HG03103 (cell line): ENCODE measurements at regions not wholly inside any gene's neighbourhood (a gene's known extent, or its start where the extent isn't known, plus 50 kb on each side); places are given as distances from the start of the nearest gene placed in this dataset.

ENCODE experiments used
- ATAC-seq: cut with Tn5 transposase; IDR thresholded peaks from one replicate; pipeline ENCODE4 v1.9.1; 2021; ENCODE audit warnings: low read depth; ENCODE audit not compliant: unreplicated experiment

DNA sequence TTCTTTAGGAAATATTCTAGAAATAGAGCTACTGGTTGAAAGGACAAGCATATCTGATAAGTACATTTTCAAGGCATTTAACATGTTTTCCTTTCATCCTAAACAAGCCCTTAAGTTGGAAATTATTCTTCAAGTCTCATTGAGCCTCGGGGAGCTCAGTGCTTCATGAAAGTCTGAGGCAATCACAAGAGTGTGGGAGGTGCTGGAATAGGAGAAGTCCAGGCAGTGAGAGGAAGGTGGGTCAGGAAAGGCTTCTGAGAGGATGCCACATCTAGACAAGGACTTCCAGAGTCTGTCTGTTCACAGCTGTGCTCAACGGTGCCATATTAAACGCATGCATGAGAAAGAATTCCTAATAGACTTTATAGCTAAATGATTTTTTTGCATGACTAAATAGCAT is 69.8 kb downstream of the CD83 start:
- no peak for ATAC-seq

DNA sequence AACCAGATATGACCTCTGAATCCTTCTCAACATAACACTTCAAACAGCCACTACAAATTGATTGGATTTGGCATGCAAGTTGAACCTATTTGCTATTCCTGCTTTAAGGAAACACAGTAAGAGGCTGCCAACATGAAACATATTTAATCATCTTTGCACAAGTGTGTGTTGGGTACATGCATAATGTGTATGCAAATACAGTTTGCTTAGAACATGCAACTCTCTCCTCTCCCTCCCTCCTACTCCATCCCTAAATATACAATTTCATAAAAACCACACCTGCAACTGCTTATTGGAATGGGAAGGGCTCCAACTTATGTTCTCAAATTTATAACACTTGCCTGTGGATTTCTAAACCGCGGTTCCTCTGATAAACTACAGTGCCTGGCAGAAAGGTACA is 71.5 kb downstream of the CD83 start:
- no peak for ATAC-seq

DNA sequence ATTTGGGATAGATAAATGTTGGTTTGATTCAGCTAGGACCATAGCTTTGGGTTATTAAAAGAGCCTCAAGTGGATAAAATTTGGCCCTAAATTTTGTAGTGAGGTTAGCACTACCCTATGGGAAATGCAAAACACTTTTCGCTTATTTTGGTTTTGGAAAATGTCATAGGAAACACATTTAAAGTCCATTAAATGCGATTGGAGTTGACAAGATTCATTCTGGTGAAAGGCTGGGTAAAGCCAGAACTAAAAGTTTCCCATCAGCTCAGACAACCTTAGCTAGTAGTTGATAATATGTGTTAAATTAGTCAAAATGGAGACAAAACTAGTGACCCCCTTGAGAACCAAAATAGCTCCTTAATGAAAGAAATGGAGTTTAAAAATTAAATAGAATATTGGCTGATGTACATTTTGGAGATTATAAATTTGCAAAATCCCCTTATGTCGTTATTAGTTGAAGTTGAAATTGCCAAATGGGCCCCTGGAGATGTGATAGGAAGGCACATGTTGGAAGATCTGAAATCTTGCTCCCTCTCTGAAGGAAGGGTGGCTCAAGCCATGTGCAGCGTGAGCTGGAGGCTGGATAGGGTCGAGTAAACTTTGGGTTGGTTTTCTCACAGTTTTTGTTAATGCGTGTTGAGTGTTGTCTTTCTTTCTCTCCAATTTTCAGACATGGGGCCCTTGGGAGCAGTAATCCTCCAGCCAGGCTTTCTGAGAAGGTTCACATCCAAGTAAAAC is 72.8 kb downstream of the CD83 start:
- no peak for ATAC-seq

DNA sequence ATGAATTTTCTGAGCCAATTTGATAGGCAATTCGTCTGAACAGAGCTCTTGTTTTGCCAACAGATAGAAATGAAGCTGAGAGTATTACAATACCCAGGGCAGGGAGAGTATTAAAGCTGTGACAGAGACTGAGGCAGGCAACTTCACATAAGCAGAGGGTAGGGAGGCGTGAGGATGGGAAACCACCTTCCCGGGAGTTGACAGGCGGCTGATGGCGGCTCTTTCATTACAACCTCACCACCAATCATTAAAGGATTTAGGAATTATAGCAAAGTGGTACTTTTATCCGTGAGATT is 73.3 kb downstream of the CD83 start:
- ATAC-seq = no peak

DNA sequence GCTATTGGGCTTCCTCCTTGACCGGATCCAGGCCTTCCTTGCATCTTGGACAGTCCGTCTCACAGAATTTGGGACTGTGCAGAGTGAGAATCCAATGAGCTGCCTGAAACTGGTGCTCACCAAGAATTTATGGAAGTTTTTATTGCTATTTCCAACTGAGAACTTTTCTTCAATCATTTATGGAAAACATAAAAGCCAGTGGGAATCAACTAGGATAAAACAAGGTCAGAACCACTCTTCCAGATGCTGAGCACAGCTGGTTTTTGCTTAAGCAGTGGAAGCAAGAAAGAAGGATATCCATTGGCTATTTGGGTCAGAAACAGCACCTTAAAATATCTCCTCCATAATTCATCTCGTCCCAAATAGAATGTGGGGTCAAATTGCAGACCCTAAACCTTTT is 74.2 kb downstream of the CD83 start:
- no peak for ATAC-seq

- no peak for ATAC-seq
These were observed 74.7 kb downstream of the CD83 start for GRCh38 chr6:14192216-14192788.

DNA sequence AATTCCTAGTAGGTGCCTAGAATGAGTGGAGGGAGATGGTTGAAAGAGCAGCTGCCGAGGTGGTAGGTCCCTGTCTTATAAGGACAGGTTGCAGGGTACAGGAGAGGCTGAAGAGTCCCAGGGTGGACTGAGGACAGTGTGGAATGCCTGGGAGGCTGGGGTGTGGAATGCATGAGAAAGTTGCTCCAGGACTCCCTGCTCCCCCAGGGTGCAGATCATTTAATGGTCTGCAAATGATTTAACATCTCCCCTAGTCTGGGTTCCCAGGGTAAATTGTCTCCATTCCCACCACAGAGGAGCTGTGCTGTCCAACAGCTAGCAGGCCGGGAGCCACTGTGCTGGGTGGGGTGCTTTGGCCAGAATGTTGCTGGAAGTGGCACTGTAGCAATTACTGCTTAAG is 76.0 kb downstream of the CD83 start:
- ATAC-seq = no peak

- ATAC-seq = no peak
These were observed 76.9 kb downstream of the CD83 start for GRCh38 chr6:14194483-14194882.

GRCh38 chr6:14194976-14195375 is 77.4 kb downstream of the CD83 start:
- no peak for ATAC-seq

GRCh38 chr6:14196026-14196425 is 78.5 kb downstream of the CD83 start:
- no peak for ATAC-seq

- ATAC-seq = no peak
These were observed 79.5 kb downstream of the CD83 start for GRCh38 chr6:14197118-14197517.

DNA sequence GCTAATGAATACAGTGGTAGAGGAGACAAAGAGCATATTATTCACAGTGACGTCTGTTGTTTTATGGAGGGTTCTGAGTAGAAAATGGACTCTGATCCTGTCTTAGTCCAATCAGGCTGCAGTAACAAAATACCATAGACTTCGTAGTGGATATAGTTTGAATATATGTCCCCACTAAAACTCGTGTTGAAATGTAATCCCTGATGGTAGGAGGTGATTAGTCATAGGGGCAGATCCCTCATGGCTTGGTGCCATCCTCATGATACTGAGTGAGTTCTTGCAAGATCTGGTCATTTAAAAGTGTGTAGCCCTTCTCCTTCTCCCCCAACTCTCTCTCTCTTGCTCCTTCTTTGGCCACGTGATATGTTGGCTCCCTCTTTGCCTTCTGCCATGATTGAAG is 82.5 kb downstream of the CD83 start:
- no peak for ATAC-seq

DNA sequence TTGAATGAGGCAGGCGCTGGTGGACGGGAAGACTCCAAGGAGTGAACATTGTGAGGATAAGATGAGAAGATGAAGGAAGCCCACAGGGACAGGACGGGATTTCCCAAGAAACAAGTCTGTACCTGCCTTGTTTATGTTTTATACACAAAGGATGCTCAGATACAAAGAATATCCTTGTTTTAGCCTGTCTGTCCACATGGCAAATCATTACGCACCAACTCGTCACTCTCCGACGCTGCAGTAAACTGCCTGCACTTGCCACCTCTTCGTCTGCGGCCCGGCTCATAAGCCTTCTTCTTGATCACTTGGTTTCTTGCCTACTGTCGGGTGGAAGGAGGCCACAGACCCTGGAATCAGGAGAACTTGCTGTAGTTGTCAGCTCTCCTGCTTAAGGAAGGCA is 85.4 kb downstream of the CD83 start:
- ATAC-seq = no peak

DNA sequence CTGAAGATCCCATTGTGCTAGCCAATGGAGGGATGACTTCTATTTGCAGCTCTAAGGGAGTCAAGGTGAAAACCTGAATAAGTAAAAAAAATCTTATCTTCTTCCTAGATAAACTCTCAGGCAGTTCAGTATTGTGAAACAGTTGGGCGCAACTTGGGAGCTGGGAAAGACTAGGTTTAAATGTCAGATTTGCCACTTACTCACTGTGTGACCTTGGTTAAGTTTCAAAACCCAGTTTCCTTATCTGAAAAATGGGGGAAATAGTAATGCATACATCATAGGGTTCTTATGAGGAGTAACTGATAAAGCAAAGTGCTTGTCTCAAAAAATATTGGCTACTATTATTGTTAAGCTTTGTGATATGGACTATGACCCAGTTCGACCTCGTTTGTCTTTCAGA is 88.8 kb downstream of the CD83 start:
- no peak for ATAC-seq

DNA sequence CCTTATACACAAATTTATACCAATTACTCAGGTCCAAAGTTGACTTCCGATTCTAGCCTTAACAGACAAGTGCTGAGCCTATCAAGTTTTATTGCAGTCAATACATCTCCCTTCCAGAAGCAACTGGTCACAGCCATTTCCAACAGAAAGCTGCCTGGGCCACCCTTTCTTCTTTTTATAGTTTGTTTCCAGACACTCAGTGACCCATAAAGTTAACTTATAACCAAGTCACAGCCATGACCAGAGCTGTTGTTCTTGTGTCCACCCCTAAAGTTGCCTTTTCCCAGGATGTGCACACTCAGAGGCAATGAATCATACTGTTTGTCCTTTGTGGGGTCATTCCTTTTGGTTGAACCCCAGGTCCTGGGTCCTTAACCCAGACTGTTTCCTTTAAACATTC is 89.9 kb downstream of the CD83 start:
- no peak for ATAC-seq

GRCh38 chr6:14209000-14209399 is 91.4 kb downstream of the CD83 start:
- no peak for ATAC-seq

DNA sequence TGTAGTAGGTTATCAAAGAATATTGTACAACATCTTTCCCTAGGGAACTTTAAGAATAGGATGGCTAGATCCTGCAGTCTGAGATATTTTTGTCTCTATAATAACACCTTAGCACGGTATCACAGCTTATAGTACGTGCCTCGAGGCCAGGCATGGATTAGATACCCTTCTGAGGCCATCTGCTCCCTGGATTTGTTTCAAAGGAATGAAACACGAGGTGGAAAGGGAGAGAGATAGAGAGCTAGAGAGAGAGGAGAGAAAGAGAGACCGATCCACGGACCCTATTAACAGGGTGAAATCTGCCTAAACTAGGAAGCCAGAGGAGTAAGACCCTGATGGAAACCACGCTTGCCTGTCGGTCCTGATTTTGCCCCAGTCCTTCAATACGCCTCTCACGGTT is 92.5 kb downstream of the CD83 start:
- no peak for ATAC-seq

DNA sequence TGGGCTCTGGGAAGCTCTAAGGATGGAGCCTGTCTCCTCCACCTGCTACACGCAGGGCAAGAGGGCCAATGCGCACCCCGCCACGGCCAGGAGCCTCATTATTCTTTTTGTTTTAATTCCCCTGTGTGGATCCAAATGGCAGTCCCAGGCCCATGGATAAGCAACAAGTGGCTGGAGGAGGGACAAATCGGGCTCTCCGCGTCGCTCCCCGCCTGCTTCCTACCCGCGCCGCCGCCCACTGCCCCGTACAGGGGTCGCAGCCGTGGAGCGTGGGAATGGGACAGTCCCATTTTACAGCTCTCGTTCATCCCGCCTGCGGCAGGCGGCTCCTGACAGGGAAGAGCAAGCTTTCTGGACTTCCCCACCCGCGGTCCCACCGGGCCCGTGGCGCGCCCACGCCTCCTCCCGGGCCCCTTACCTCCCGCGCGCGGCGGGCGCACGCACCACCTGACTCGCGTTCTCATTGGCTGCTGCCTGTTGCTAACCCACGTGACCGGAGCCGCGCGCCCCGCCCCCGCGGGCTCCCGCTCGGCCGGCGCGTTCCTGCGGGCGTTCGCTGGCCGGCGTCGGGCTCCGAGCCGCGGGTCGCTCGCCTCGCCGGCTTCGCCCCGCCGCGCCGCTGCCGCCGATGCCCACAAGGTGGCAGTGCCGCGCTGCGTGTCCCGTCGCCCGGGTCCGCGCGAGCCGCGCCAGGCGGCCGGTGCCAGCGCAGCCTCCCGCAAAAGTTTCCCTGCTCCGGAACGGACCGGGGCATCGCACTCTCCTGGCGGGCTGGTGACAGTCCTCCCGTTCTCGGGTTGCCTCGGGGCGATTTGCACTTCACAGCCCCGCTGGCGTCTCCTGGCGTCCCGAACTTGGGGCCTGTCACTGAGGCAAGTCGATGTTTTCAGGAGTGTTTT is 93.3 kb downstream of the CD83 start:
- peak; percentile 89 for ATAC-seq

DNA sequence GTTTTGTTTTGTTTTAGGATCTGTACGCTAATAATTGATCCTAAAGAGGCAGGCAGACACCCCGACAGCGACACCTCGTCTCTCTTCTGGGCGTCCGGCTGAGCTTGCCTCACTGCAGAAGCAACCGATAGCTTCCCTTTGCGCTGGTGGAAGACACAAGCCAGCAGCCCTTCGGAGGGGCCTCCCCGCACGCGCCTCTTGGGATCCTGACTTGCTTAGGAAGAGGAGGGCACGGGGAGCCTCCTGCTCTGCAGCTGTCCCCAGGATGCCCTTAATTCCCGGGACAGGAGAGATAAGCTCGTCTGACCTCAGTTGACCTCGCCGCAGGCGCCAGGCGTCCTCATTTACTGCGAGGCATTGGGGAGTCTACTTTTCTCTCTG is 94.0 kb downstream of the CD83 start:
- ATAC-seq = no peak

- ATAC-seq = no peak
These were observed 94.4 kb downstream of the CD83 start for GRCh38 chr6:14212020-14212419.

GRCh38 chr6:14212632-14213031 is 95.1 kb downstream of the CD83 start:
- ATAC-seq = no peak
